H9 (cell line): ENCODE measurements at regions not wholly inside any gene's neighbourhood (a gene's known extent, or its start where the extent isn't known, plus 50 kb on each side); places are given as distances from the start of the nearest gene placed in this dataset.

Source experiments
- DNase-seq: peaks from one replicate; pipeline ENCODE4 v3.0.0-alpha.2; 2017
- H2AFZ ChIP-seq: one replicate; pipeline ENCODE4 v1.6.1; 2013; ENCODE audit warnings: mild to moderate bottlenecking, low read length, control low read depth, moderate library complexity
- H2AK5ac ChIP-seq: 2 replicates; pipeline ENCODE4 v1.6.1; 2013; ENCODE audit warnings: low read length, control low read depth, mixed read lengths; ENCODE audit not compliant: insufficient read length
- H2BK120ac ChIP-seq: one replicate; pipeline ENCODE4 v1.6.1; 2013; ENCODE audit warnings: low read depth, mild to moderate bottlenecking, low read length, control low read depth, inconsistent platforms; ENCODE audit not compliant: poor library complexity, severe bottlenecking
- H2BK12ac ChIP-seq: 2 replicates; pipeline ENCODE4 v1.6.1; 2013; ENCODE audit warnings: low read length, control low read depth, mixed read lengths, low read depth; ENCODE audit not compliant: insufficient read length
- H2BK15ac ChIP-seq: 2 replicates; pipeline ENCODE4 v1.6.1; 2013; ENCODE audit warnings: low read depth, low read length, control low read depth
- H2BK20ac ChIP-seq: one replicate; pipeline ENCODE4 v1.6.1; 2013; ENCODE audit warnings: low read depth, mild to moderate bottlenecking, low read length, control low read depth, inconsistent platforms; ENCODE audit not compliant: poor library complexity, severe bottlenecking
- H2BK5ac ChIP-seq: 2 replicates; pipeline ENCODE4 v1.6.1; 2013; ENCODE audit warnings: low read length, control low read depth, mixed read lengths; ENCODE audit not compliant: insufficient read length
- H3K14ac ChIP-seq: 2 replicates; pipeline ENCODE4 v1.6.1; 2013; ENCODE audit warnings: low read length, control low read depth; ENCODE audit not compliant: insufficient read depth
- H3K18ac ChIP-seq: 2 replicates; pipeline ENCODE4 v1.6.1; 2013; ENCODE audit warnings: low read depth, mild to moderate bottlenecking, mixed read lengths, low read length, control low read depth; ENCODE audit not compliant: insufficient read length
- H3K23ac ChIP-seq: 2 replicates; pipeline ENCODE4 v1.6.1; 2013; ENCODE audit warnings: low read length, control low read depth, mixed read lengths, low read depth; ENCODE audit not compliant: insufficient read length
- H3K23me2 ChIP-seq: 2 replicates; pipeline ENCODE4 v1.6.1; 2013; ENCODE audit warnings: low read depth, mild to moderate bottlenecking, mixed read lengths, low read length, control low read depth; ENCODE audit not compliant: insufficient read length, poor library complexity, severe bottlenecking
- H3K27ac ChIP-seq: 2 replicates; pipeline ENCODE4 v1.5.1; 2013; ENCODE audit warnings: low read length, control low read depth, mixed read lengths, low read depth; ENCODE audit not compliant: insufficient read length
- H3K27me3 ChIP-seq: 2 replicates; pipeline ENCODE4 v1.6.1; 2013; ENCODE audit warnings: low read length, control low read depth, inconsistent platforms; ENCODE audit not compliant: insufficient read depth
- H3K4ac ChIP-seq: 2 replicates; pipeline ENCODE4 v1.6.1; 2013; ENCODE audit warnings: low read depth, mild to moderate bottlenecking, control low read depth, inconsistent platforms, low read length, moderate library complexity
- H3K4me1 ChIP-seq: 2 replicates; pipeline ENCODE4 v1.6.1; 2013; ENCODE audit warnings: low read length, control low read depth, inconsistent platforms; ENCODE audit not compliant: insufficient read depth
- H3K4me2 ChIP-seq: 2 replicates; pipeline ENCODE4 v1.6.1; 2013; ENCODE audit warnings: low read length, control low read depth, mixed read lengths; ENCODE audit not compliant: insufficient read length, insufficient read depth
- H3K56ac ChIP-seq: 2 replicates; pipeline ENCODE4 v1.6.1; 2013; ENCODE audit warnings: low read depth, mild to moderate bottlenecking, mixed read lengths, low read length, control low read depth; ENCODE audit not compliant: insufficient read length
- H3K79me1 ChIP-seq: 2 replicates; pipeline ENCODE4 v1.6.1; 2013; ENCODE audit warnings: low read depth, mild to moderate bottlenecking, moderate library complexity, low read length, control low read depth, inconsistent platforms; ENCODE audit not compliant: insufficient read depth, poor library complexity, severe bottlenecking
- H3K79me2 ChIP-seq: 2 replicates; pipeline ENCODE4 v1.6.1; 2013; ENCODE audit warnings: low read length, control low read depth, inconsistent platforms; ENCODE audit not compliant: insufficient read depth
- H3K9ac ChIP-seq: 2 replicates; pipeline ENCODE4 v1.6.1; 2013; ENCODE audit warnings: low read length, control low read depth, mixed read lengths; ENCODE audit not compliant: insufficient read length; ENCODE audit errors: extremely low read depth
- H3K9me3 ChIP-seq: one replicate; pipeline ENCODE4 v1.6.1; 2013; ENCODE audit warnings: low read depth, low read length, inconsistent platforms; ENCODE audit not compliant: control insufficient read depth
- H3T11ph ChIP-seq: one replicate; pipeline ENCODE4 v1.6.1; 2013; ENCODE audit warnings: mild to moderate bottlenecking, low read length, control low read depth, inconsistent platforms
- H4K20me1 ChIP-seq: one replicate; pipeline ENCODE4 v1.6.1; 2013; ENCODE audit not compliant: control insufficient read depth, insufficient read length, insufficient read depth
- H4K5ac ChIP-seq: 2 replicates; pipeline ENCODE4 v1.6.1; 2013; ENCODE audit warnings: low read depth, mild to moderate bottlenecking, mixed read lengths, low read length, control low read depth; ENCODE audit not compliant: insufficient read length
- H4K8ac ChIP-seq: replicated peaks from 2 replicates; pipeline ENCODE4 v1.6.1; 2013; ENCODE audit warnings: low read length, control low read depth, mixed read lengths, low read depth; ENCODE audit not compliant: insufficient read length
- H4K91ac ChIP-seq: 2 replicates; pipeline ENCODE4 v1.6.1; 2013; ENCODE audit warnings: low read depth, mild to moderate bottlenecking, moderate library complexity, mixed read lengths, low read length, control low read depth; ENCODE audit not compliant: insufficient read length
- H3K27ac Mint-ChIP-seq, 3 experiments: 2 replicates in 2 of 3; 3 replicates in 1 of 3; pipeline ENCODE4 v1.8.0; 2020 to 2021; ENCODE audit warnings: mixed read lengths in 3 of 3, mild to moderate bottlenecking in 1 of 3, moderate library complexity in 1 of 3
- H3K27me3 Mint-ChIP-seq: 2 replicates; pipeline ENCODE4 v1.8.0; 2021; ENCODE audit warnings: low read depth, mild to moderate bottlenecking, moderate library complexity, mixed read lengths
- H3K36me3 Mint-ChIP-seq, 3 experiments: 2 replicates in 2 of 3; 3 replicates in 1 of 3; pipeline ENCODE4 v1.8.0; 2020 to 2021; ENCODE audit warnings: low read depth in 3 of 3, mixed read lengths in 3 of 3; ENCODE audit not compliant: insufficient read depth in 1 of 3
- H3K4me1 Mint-ChIP-seq, 2 experiments: 2 replicates each; pipeline ENCODE4 v1.8.0; 2020; ENCODE audit warnings: mixed read lengths in 2 of 2
- H3K4me3 Mint-ChIP-seq, 2 experiments: 2 replicates in 1 of 2; 3 replicates in 1 of 2; pipeline ENCODE4 v1.8.0; 2020 to 2021; ENCODE audit warnings: mild to moderate bottlenecking in 2 of 2, mixed read lengths in 2 of 2, moderate library complexity in 1 of 2
- H3K9me3 Mint-ChIP-seq, 2 experiments: 2 replicates in 1 of 2; 3 replicates in 1 of 2; pipeline ENCODE4 v1.8.0; 2020; ENCODE audit warnings: mild to moderate bottlenecking in 2 of 2, mixed read lengths in 2 of 2, moderate library complexity in 1 of 2
- CTCF ChIP-seq: fragments of 200-600 bp; sonication (generic); conservative IDR thresholded peaks from 3 replicates; pipeline ENCODE4 v1.8.0; 2021; ENCODE audit warnings: antibody characterized with exemption, mild to moderate bottlenecking
- WGBS: extraction: QIAGEN DNeasy Blood & Tissue Kit; methylation state at CpG from one replicate; pipeline ENCODE4 v1.1.7; 2013; ENCODE audit warnings: missing lambda C conversion rate, low lambda C conversion rate, mixed read lengths; ENCODE audit not compliant: insufficient read length; ENCODE audit errors: extremely low coverage; 5-methylcytosine and 5-hydroxymethylcytosine counted together

- H3K27ac Mint-ChIP-seq, result no peak overlapping the region
- no peak for DNase-seq
- no peak overlapping the region for H2BK12ac ChIP-seq
Measured at GRCh38 chrX:87727620-87728019, 210.0 kb downstream of the KLHL4 start.

More at GRCh38 chrX:87727620-87728019, 210.0 kb downstream of the KLHL4 start:
- Histone ChIP-seq H3K9ac (no peak overlapping the region), H3T11ph (no peak overlapping the region), H2BK20ac (no peak overlapping the region), H2BK5ac (no peak overlapping the region), H3K18ac (no peak overlapping the region), H2AFZ (no peak overlapping the region), H3K27ac (no peak overlapping the region), H3K4ac (no peak overlapping the region), H3K79me1 (no peaks in the 10 kb centered on the region), H3K79me2 (no peaks in the 10 kb centered on the region), H3K23me2 (no peaks in the 10 kb centered on the region), H4K8ac (no peak overlapping the region), H3K23ac (no peak overlapping the region), H2AK5ac (no peak overlapping the region), H4K5ac (no peak overlapping the region), H3K27me3 (no peaks in the 10 kb centered on the region), H3K56ac (no peak overlapping the region), H4K20me1 (no peaks in the 10 kb centered on the region), H3K4me1 (no peaks in the 10 kb centered on the region), H3K14ac (no peak overlapping the region), H3K9me3 (no peaks in the 10 kb centered on the region), H2BK120ac (no peak overlapping the region), H4K91ac (no peak overlapping the region), H3K4me2 (no peak overlapping the region), H2BK15ac (no peak overlapping the region)
- TF ChIP-seq CTCF, result no peak
- peaks cover 3 to 13% of the 10 kb centered on the region in 2 experiments; a peak in 2 of 4 replicates for H3K4me1 Mint-ChIP-seq
- H3K27me3 Mint-ChIP-seq, result no peaks in the 10 kb centered on the region
- H3K9me3 Mint-ChIP-seq, result peaks cover 10 to 20% of the 10 kb centered on the region in 2 experiments; a peak in 4 of 5 replicates
- no peak overlapping the region for H3K4me3 Mint-ChIP-seq
- peaks cover 8 to 21% (median 10%) of the 10 kb centered on the region in 3 experiments for H3K36me3 Mint-ChIP-seq
- WGBS, result no CpG with 5 or more reads among the region's 3 CpGs
